IMR-90 (cell line): ENCODE measurements at regions not wholly inside any gene's neighbourhood (a gene's known extent, or its start where the extent isn't known, plus 50 kb on each side); places are given as distances from the start of the nearest gene placed in this dataset.

Experiments used
- ATAC-seq: fragments of 200-7000 bp; cut with Tn5 transposase; 2 replicates; pipeline ENCODE4 v1.9.1; 2020; ENCODE audit warnings: low read depth, mild to moderate bottlenecking, moderate library complexity
- BruUV-seq: library from RNA; stranded (reverse); fragments of 400-500 nt; replicated peaks from 2 replicates; lab custom pipeline; 2021; lab: Mats Ljungman, UMichigan
- CTCF ChIA-PET: fragments of 300-600 bp; formaldehyde crosslinking; extraction: SDS; loops from one replicate; lab custom pipeline; 2021; ENCODE audit warnings: antibody characterized with exemption; lab: Yijun Ruan, JAX
- POLR2A ChIA-PET: fragments of 300-600 bp; sonication (Branson Sonifier 250); formaldehyde crosslinking; loops from one replicate; lab custom pipeline; 2022; ENCODE audit warnings: antibody characterized with exemption; ENCODE audit not compliant: unreplicated experiment; lab: Charles Lee
- DNase-seq: peaks from one replicate; pipeline ENCODE4 v3.0.0; 2013
- H2AFZ ChIP-seq: replicated peaks from 2 replicates; pipeline ENCODE3; 2013; ENCODE audit warnings: low read length, mild to moderate bottlenecking; ENCODE audit not compliant: poor library complexity
- H2AK5ac ChIP-seq: 2 replicates; pipeline ENCODE4 v1.6.1; 2013; ENCODE audit warnings: low read depth, low read length, inconsistent platforms
- H2AK9ac ChIP-seq: replicated peaks from 2 replicates; pipeline ENCODE3; 2013; ENCODE audit warnings: mild to moderate bottlenecking, low read depth, low read length, moderate library complexity; ENCODE audit not compliant: poor library complexity
- H2BK120ac ChIP-seq: 2 replicates; pipeline ENCODE4 v1.6.1; 2013; ENCODE audit warnings: low read depth, low read length, inconsistent platforms
- H2BK15ac ChIP-seq: 3 replicates; pipeline ENCODE4 v1.6.1; 2013; ENCODE audit warnings: low read depth, low read length, inconsistent platforms
- H2BK20ac ChIP-seq: 2 replicates; pipeline ENCODE4 v1.6.1; 2013; ENCODE audit warnings: low read depth, mild to moderate bottlenecking, inconsistent platforms, low read length, moderate library complexity
- H2BK5ac ChIP-seq: 2 replicates; pipeline ENCODE4 v1.6.1; 2013; ENCODE audit warnings: mild to moderate bottlenecking, low read depth, low read length, inconsistent platforms; ENCODE audit not compliant: poor library complexity, severe bottlenecking
- H3K14ac ChIP-seq: replicated peaks from 2 replicates; pipeline ENCODE4 v1.6.1; 2013; ENCODE audit warnings: low read depth, low read length, inconsistent platforms
- H3K18ac ChIP-seq: 2 replicates; pipeline ENCODE4 v1.6.1; 2013; ENCODE audit warnings: low read depth, low read length, control low read depth
- H3K23ac ChIP-seq: 2 replicates; pipeline ENCODE4 v1.6.1; 2013; ENCODE audit warnings: low read depth, low read length, inconsistent platforms
- H3K27ac ChIP-seq: 2 replicates; pipeline ENCODE4 v1.5.1; 2013; ENCODE audit warnings: mild to moderate bottlenecking, control low read depth, low read length; ENCODE audit not compliant: insufficient read depth
- H3K27me3 ChIP-seq: 2 replicates; pipeline ENCODE4 v1.6.1; 2013; ENCODE audit warnings: low read length; ENCODE audit not compliant: control insufficient read depth, insufficient read depth
- H3K36me3 ChIP-seq: 2 replicates; pipeline ENCODE4 v1.6.1; 2013; ENCODE audit warnings: low read length, mixed read lengths; ENCODE audit not compliant: control insufficient read depth, insufficient read depth
- H3K4ac ChIP-seq: 2 replicates; pipeline ENCODE4 v1.6.1; 2013; ENCODE audit warnings: low read depth, low read length, inconsistent platforms
- H3K4me1 ChIP-seq: 2 replicates; pipeline ENCODE4 v1.6.1; 2013; ENCODE audit warnings: low read length, mixed read lengths; ENCODE audit not compliant: control insufficient read depth, insufficient read depth
- H3K4me2 ChIP-seq: 2 replicates; pipeline ENCODE4 v1.6.1; 2013; ENCODE audit warnings: low read depth, mild to moderate bottlenecking, control low read depth, low read length, moderate library complexity
- H3K4me3 ChIP-seq: 2 replicates; pipeline ENCODE4 v1.5.1; 2013; ENCODE audit warnings: low read depth, mild to moderate bottlenecking, control low read depth, low read length, moderate library complexity; ENCODE audit not compliant: insufficient read depth
- H3K56ac ChIP-seq: 2 replicates; pipeline ENCODE4 v1.6.1; 2013; ENCODE audit warnings: low read length, inconsistent platforms; ENCODE audit not compliant: insufficient read depth; ENCODE audit errors: extremely low read depth
- H3K79me1 ChIP-seq, 2 experiments: 2 replicates each; pipeline ENCODE4 v1.6.1; 2013; ENCODE audit warnings: low read length in 2 of 2, inconsistent platforms in 1 of 2, low read depth in 1 of 2
- H3K9ac ChIP-seq: 2 replicates; pipeline ENCODE4 v1.6.1; 2013; ENCODE audit warnings: low read depth, low read length, control low read depth
- H3K9me1 ChIP-seq: 2 replicates; pipeline ENCODE4 v1.6.1; 2013; ENCODE audit warnings: low read length, inconsistent platforms; ENCODE audit not compliant: insufficient read depth
- H3K9me3 ChIP-seq: 2 replicates; pipeline ENCODE4 v1.6.1; 2013; ENCODE audit warnings: low read length; ENCODE audit not compliant: control insufficient read depth, insufficient read depth
- H4K20me1 ChIP-seq: 2 replicates; pipeline ENCODE4 v1.6.1; 2013; ENCODE audit warnings: low read length, inconsistent platforms; ENCODE audit not compliant: insufficient read depth
- H4K5ac ChIP-seq: 2 replicates; pipeline ENCODE4 v1.6.1; 2013; ENCODE audit warnings: mild to moderate bottlenecking, low read depth, low read length, control low read depth
- H4K8ac ChIP-seq, 2 experiments: 2 replicates each; pipeline ENCODE4 v1.6.1; 2013; ENCODE audit warnings: low read depth in 2 of 2, low read length in 2 of 2, control low read depth in 1 of 2, inconsistent platforms in 1 of 2
- H4K91ac ChIP-seq: 2 replicates; pipeline ENCODE4 v1.6.1; 2013; ENCODE audit warnings: low read depth, low read length, inconsistent platforms; ENCODE audit not compliant: insufficient read depth
- BHLHE40 ChIP-seq: fragments of 150-350 bp; IDR thresholded peaks from 2 replicates; pipeline ENCODE4 v1.6.1; 2016; ENCODE audit warnings: mild to moderate bottlenecking, low read depth, low read length
- CEBPB ChIP-seq: IDR thresholded peaks from 2 replicates; pipeline ENCODE4 v1.6.1; 2012; ENCODE audit warnings: low read depth, low read length, improper control_type of control experiment
- CHD1 ChIP-seq: IDR thresholded peaks from 2 replicates; pipeline ENCODE4 v1.6.1; 2012; ENCODE audit warnings: low read depth, low read length, improper control_type of control experiment
- FOS ChIP-seq: fragments of 150-350 bp; IDR thresholded peaks from 2 replicates; pipeline ENCODE4 v1.6.1; 2016; ENCODE audit warnings: low read depth, low read length
- NFE2L2 ChIP-seq: fragments of 150-350 bp; IDR thresholded peaks from 2 replicates; pipeline ENCODE4 v1.6.1; 2016; ENCODE audit warnings: low read depth, mild to moderate bottlenecking, low read length
- RAD21 ChIP-seq: IDR thresholded peaks from 2 replicates; pipeline ENCODE4 v1.6.1; 2012; ENCODE audit warnings: low read length, improper control_type of control experiment
- RCOR1 ChIP-seq: IDR thresholded peaks from 2 replicates; pipeline ENCODE4 v1.6.1; 2012; ENCODE audit warnings: mild to moderate bottlenecking, low read length, improper control_type of control experiment; ENCODE audit not compliant: insufficient replicate concordance
- RFX5 ChIP-seq: IDR thresholded peaks from 2 replicates; pipeline ENCODE4 v1.8.0; 2012; ENCODE audit warnings: low read depth, mild to moderate bottlenecking, low read length, moderate library complexity
- SMC3 ChIP-seq: fragments of 150-350 bp; IDR thresholded peaks from 2 replicates; pipeline ENCODE4 v1.6.1; 2016; ENCODE audit warnings: low read depth, mild to moderate bottlenecking, antibody characterized with exemption, low read length, moderate library complexity
- WGBS, 2 experiments: methylation state at CpG; one replicate each; pipeline versions ENCODE4 v1.1.5 to v1.1.7; 2013; ENCODE audit warnings: missing lambda C conversion rate in 2 of 2; ENCODE audit not compliant: insufficient read length in 1 of 2; ENCODE audit errors: extremely low coverage in 2 of 2; 5-methylcytosine and 5-hydroxymethylcytosine counted together
- dilution Hi-C: fragments of 300-500 bp; cut with HindIII; formaldehyde crosslinking; loops from one replicate; pipeline ENCODE4 v1.14.3; 2018; ENCODE audit warnings: low sequenced_read_pairs; ENCODE audit not compliant: unreplicated experiment
- in situ Hi-C: fragments of 300-500 bp; cut with MboI; formaldehyde crosslinking; loops from 3 replicates; pipeline ENCODE4 v1.14.3; 2019; ENCODE audit warnings: low sequenced_read_pairs, inconsistent platforms, mixed read lengths
- intact Hi-C: fragments of 100-400 bp; cut with micrococcal nuclease; formaldehyde crosslinking; loops from 2 replicates; pipeline ENCODE4 v1.10.0; 2022
- TF ChIP-seq, protein P1 (sequence below): conservative IDR thresholded peaks from 2 replicates; pipeline ENCODE4 v1.5.1; 2012; ENCODE audit warnings: mild to moderate bottlenecking, low read depth, low read length, improper control_type of control experiment
- TF ChIP-seq, protein P2 (sequence below): fragments of 150-350 bp; IDR thresholded peaks from 2 replicates; pipeline ENCODE4 v1.6.1; 2017; ENCODE audit warnings: mild to moderate bottlenecking, antibody characterized with exemption, low read length, low read depth
- TF ChIP-seq, protein P3 (sequence below): fragments of 150-350 bp; IDR thresholded peaks from 2 replicates; pipeline ENCODE4 v1.6.1; 2016; ENCODE audit warnings: low read depth, mild to moderate bottlenecking, low read length, moderate library complexity, borderline replicate concordance

DNA sequence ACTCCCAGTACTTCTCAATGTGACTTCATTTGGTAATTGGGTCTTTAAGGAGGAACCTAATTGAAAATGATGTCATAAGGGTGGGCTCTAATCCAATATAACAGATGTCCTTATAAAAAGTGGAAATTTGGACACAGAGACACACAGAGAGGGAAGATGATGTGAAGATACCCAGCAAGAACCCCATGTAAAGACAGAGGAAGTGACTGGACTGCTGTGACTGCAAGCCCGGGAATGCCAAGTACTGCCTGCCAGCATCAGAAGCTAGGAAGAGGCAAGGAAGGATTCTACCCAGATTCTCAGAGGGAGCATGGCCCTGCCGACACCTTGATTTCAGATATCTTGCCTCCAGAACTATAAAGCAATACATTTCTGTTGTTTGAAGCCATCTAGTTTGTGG, 239.3 kb downstream of the KCTD12 start:
- ChIA-PET POLR2A (no interaction called here), CTCF (interaction anchor here (1.4 kb wide), 1 partner anchor 10 kb away, joined by 3 read pairs; no protein-coding TSS in a partner anchor)
- H3K9ac ChIP-seq, result no peak overlapping the region
- intact Hi-C loops (no loop called here), dilution Hi-C loops (no loop called here), in situ Hi-C loops (no loop called here)
- no peaks in the 10 kb centered on the region for H3K36me3 ChIP-seq
- no peaks in the 10 kb centered on the region for H4K20me1 ChIP-seq
- 0 out of 2 replicates have a peak overlapping the region, but pooled peaks have one; percentile 30 for H3K4ac ChIP-seq
- 0 out of 2 replicates have a peak, but pooled peaks cover 1% of the 10 kb centered on the region for H3K27me3 ChIP-seq
- no peak overlapping the region for H3K4me2 ChIP-seq
- TF ChIP-seq CEBPB (no peak), RFX5 (no peak), NFE2L2 (no peak), BHLHE40 (no peak), FOS (no peak), SMC3 (no peak), CHD1 (no peak), RAD21 (no peak), RCOR1 (no peak)
- TF ChIP-seq, protein P1, sequence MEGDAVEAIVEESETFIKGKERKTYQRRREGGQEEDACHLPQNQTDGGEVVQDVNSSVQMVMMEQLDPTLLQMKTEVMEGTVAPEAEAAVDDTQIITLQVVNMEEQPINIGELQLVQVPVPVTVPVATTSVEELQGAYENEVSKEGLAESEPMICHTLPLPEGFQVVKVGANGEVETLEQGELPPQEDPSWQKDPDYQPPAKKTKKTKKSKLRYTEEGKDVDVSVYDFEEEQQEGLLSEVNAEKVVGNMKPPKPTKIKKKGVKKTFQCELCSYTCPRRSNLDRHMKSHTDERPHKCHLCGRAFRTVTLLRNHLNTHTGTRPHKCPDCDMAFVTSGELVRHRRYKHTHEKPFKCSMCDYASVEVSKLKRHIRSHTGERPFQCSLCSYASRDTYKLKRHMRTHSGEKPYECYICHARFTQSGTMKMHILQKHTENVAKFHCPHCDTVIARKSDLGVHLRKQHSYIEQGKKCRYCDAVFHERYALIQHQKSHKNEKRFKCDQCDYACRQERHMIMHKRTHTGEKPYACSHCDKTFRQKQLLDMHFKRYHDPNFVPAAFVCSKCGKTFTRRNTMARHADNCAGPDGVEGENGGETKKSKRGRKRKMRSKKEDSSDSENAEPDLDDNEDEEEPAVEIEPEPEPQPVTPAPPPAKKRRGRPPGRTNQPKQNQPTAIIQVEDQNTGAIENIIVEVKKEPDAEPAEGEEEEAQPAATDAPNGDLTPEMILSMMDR, result no peak
- TF ChIP-seq, protein P2, sequence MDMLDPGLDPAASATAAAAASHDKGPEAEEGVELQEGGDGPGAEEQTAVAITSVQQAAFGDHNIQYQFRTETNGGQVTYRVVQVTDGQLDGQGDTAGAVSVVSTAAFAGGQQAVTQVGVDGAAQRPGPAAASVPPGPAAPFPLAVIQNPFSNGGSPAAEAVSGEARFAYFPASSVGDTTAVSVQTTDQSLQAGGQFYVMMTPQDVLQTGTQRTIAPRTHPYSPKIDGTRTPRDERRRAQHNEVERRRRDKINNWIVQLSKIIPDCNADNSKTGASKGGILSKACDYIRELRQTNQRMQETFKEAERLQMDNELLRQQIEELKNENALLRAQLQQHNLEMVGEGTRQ, result no peak
- TF ChIP-seq, protein P3, sequence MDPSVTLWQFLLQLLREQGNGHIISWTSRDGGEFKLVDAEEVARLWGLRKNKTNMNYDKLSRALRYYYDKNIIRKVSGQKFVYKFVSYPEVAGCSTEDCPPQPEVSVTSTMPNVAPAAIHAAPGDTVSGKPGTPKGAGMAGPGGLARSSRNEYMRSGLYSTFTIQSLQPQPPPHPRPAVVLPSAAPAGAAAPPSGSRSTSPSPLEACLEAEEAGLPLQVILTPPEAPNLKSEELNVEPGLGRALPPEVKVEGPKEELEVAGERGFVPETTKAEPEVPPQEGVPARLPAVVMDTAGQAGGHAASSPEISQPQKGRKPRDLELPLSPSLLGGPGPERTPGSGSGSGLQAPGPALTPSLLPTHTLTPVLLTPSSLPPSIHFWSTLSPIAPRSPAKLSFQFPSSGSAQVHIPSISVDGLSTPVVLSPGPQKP, result no peak
- H3K56ac ChIP-seq, result no peak overlapping the region
- 0 out of 2 replicates have a peak overlapping the region, but pooled peaks have one; percentile 8 for H3K23ac ChIP-seq
- H3K27ac ChIP-seq, result no peak overlapping the region
- no TSS peak for BruUV-seq
- H3K14ac ChIP-seq, result no peak overlapping the region
- no peak overlapping the region for H4K5ac ChIP-seq
- ATAC-seq, result no peak
- H2BK20ac ChIP-seq, result 0 out of 2 replicates have a peak overlapping the region, but pooled peaks have one; percentile 48
- H2BK5ac ChIP-seq, result no peak overlapping the region
- no peak overlapping the region; a peak in 1 of 4 replicates for H4K8ac ChIP-seq
- peaks cover 3% of the 10 kb centered on the region; the same call in 1 of the 2 replicates for H3K9me1 ChIP-seq
- H3K4me1 ChIP-seq, result peaks cover 5% of the 10 kb centered on the region
- H3K4me3 ChIP-seq, result no peak overlapping the region
- peak overlapping the region; percentile 11; the same call in 1 of the 2 replicates for H2AK5ac ChIP-seq
- H2BK15ac ChIP-seq, result peak overlapping the region; percentile 53; the same call in 1 of the 3 replicates
- no peaks in the 10 kb centered on the region for H3K9me3 ChIP-seq
- H2BK120ac ChIP-seq, result peak overlapping the region; percentile 72; the same call in 1 of the 2 replicates
- H4K91ac ChIP-seq, result no peak overlapping the region
- H2AFZ ChIP-seq, result no peak overlapping the region
- no peaks in the 10 kb centered on the region for H3K79me1 ChIP-seq
- no CpG with 5 or more reads among the region's 2 CpGs for whole genome bisulfite sequencing, 2 experiments
- H2AK9ac ChIP-seq, result no peak overlapping the region
- H3K18ac ChIP-seq, result no peak overlapping the region
- DNase-seq, result peak; percentile 4
